ENCODE measurements at regions not wholly inside any gene's neighbourhood (a gene's known extent, or its start where the extent isn't known, plus 50 kb on each side); places are given as distances from the start of the nearest gene placed in this dataset.

DNA sequence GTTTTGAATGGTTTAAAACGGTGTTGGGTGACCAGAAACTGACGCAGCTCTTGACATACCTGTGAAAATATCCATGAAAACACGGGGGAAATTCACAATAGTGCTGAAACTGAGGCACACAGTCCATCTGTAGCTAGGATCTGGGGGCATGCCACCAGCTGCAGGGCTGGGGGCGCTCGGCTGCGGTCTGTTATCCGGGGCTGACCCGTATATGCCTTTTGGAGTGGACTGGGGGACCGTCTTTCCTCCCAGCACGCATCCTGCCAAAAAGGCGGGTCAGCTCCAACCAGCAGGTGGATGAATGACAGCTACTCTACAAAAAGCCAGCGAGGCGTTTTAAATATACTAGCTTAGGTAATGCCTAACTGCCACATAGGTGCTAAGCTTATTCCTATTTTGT is 729.8 kb downstream of the QKI start:
- TF ChIP-seq POLR2AphosphoS5 (IDR thresholded peaks at IDR 0.05; ENCODE audit: low read depth, low read length) (no peak), TAF1 (IDR thresholded peaks at IDR 0.05; ENCODE audit: borderline replicate concordance, insufficient read depth, low read length) (no peak)
